ENCODE measurements at regions not wholly inside any gene's neighbourhood (a gene's known extent, or its start where the extent isn't known, plus 50 kb on each side); places are given as distances from the start of the nearest gene placed in this dataset.

GRCh38 chr6:62445521-62445920 is 159.5 kb upstream of the KHDRBS2 start:
- H3K4me2 ChIP-seq (ENCODE audit: low read length), result no peak overlapping the region
- H3K4me1 ChIP-seq (ENCODE audit: insufficient read depth, low read length, severe bottlenecking), result peaks cover 14% of the 10 kb centered on the region
- no peaks in the 10 kb centered on the region for H3K79me2 ChIP-seq (ENCODE audit: insufficient read depth, low read length)
- no peaks in the 10 kb centered on the region for H3K27me3 ChIP-seq (ENCODE audit: insufficient read depth, low read length)
- no peaks in the 10 kb centered on the region for H3K9me2 ChIP-seq (ENCODE audit: low read depth, low read length)
- no peaks in the 10 kb centered on the region for H3K9me3 ChIP-seq (ENCODE audit: low read length)
- no peak for TF ChIP-seq EZH2 (IDR thresholded peaks at IDR 0.05; ENCODE audit: borderline replicate concordance, low read length)
- TF ChIP-seq CTCF (IDR thresholded peaks at IDR 0.05; ENCODE audit: low read length), result no peak
- no peaks in the 10 kb centered on the region for H4K20me1 ChIP-seq (ENCODE audit: insufficient read depth, low read length)
- no peaks in the 10 kb centered on the region for H3F3A ChIP-seq (ENCODE audit: insufficient read depth, low read length)
- H3K4me3 ChIP-seq (ENCODE audit: low read depth, low read length, poor library complexity, severe bottlenecking), result no peak overlapping the region
- no peak overlapping the region for H3K27ac ChIP-seq (ENCODE audit: low read depth, low read length, poor library complexity, severe bottlenecking)
- H3K9ac ChIP-seq (ENCODE audit: low read length), result no peak overlapping the region
- H2AFZ ChIP-seq (ENCODE audit: low read length), result no peak overlapping the region
- H3K36me3 ChIP-seq (ENCODE audit: insufficient read depth, low read length), result no peaks in the 10 kb centered on the region

- no peaks in the 10 kb centered on the region for H3K27me3 ChIP-seq (ENCODE audit: insufficient read depth, low read length)
- H3K4me1 ChIP-seq (ENCODE audit: insufficient read depth, low read length, severe bottlenecking), result no peaks in the 10 kb centered on the region
- H3K27ac ChIP-seq (ENCODE audit: low read depth, low read length, poor library complexity, severe bottlenecking), result no peak overlapping the region
- H3K9ac ChIP-seq (ENCODE audit: low read length), result no peak overlapping the region
- no peak overlapping the region for H3K4me3 ChIP-seq (ENCODE audit: low read depth, low read length, poor library complexity, severe bottlenecking)
- H3K36me3 ChIP-seq (ENCODE audit: insufficient read depth, low read length), result no peaks in the 10 kb centered on the region
- H2AFZ ChIP-seq (ENCODE audit: low read length), result no peak overlapping the region
- no peaks in the 10 kb centered on the region for H3K9me3 ChIP-seq (ENCODE audit: low read length)
- TF ChIP-seq EZH2 (IDR thresholded peaks at IDR 0.05; ENCODE audit: borderline replicate concordance, low read length) (no peak), CTCF (IDR thresholded peaks at IDR 0.05; ENCODE audit: low read length) (no peak)
- no peaks in the 10 kb centered on the region for H3K79me2 ChIP-seq (ENCODE audit: insufficient read depth, low read length)
- no peaks in the 10 kb centered on the region for H3F3A ChIP-seq (ENCODE audit: insufficient read depth, low read length)
- no peak overlapping the region for H3K4me2 ChIP-seq (ENCODE audit: low read length)
- H3K9me2 ChIP-seq (ENCODE audit: low read depth, low read length), result no peaks in the 10 kb centered on the region
- no peaks in the 10 kb centered on the region for H4K20me1 ChIP-seq (ENCODE audit: insufficient read depth, low read length)
Measured at GRCh38 chr6:62441182-62441581, 155.2 kb upstream of the KHDRBS2 start.

- H3K4me1 ChIP-seq (ENCODE audit: insufficient read depth, low read length, severe bottlenecking), result no peaks in the 10 kb centered on the region
- H3K79me2 ChIP-seq (ENCODE audit: insufficient read depth, low read length), result no peaks in the 10 kb centered on the region
- no peaks in the 10 kb centered on the region for H3K27me3 ChIP-seq (ENCODE audit: insufficient read depth, low read length)
- H3F3A ChIP-seq (ENCODE audit: insufficient read depth, low read length), result no peaks in the 10 kb centered on the region
- H3K4me3 ChIP-seq (ENCODE audit: low read depth, low read length, poor library complexity, severe bottlenecking), result no peak overlapping the region
- no peaks in the 10 kb centered on the region for H4K20me1 ChIP-seq (ENCODE audit: insufficient read depth, low read length)
- H3K9me2 ChIP-seq (ENCODE audit: low read depth, low read length), result no peaks in the 10 kb centered on the region
- no peak overlapping the region for H3K27ac ChIP-seq (ENCODE audit: low read depth, low read length, poor library complexity, severe bottlenecking)
- H2AFZ ChIP-seq (ENCODE audit: low read length), result no peak overlapping the region
- no peaks in the 10 kb centered on the region for H3K36me3 ChIP-seq (ENCODE audit: insufficient read depth, low read length)
- H3K9ac ChIP-seq (ENCODE audit: low read length), result no peak overlapping the region
- TF ChIP-seq EZH2 (IDR thresholded peaks at IDR 0.05; ENCODE audit: borderline replicate concordance, low read length), result no peak
- TF ChIP-seq CTCF (IDR thresholded peaks at IDR 0.05; ENCODE audit: low read length), result no peak
- H3K4me2 ChIP-seq (ENCODE audit: low read length), result no peak overlapping the region
- no peaks in the 10 kb centered on the region for H3K9me3 ChIP-seq (ENCODE audit: low read length)
Measured at GRCh38 chr6:62429781-62430180, 143.8 kb upstream of the KHDRBS2 start.

Data from OCI-LY1 (cell line).